Mesothelial cell of epicardium (in vitro differentiated cells): ENCODE measurements at regions not wholly inside any gene's neighbourhood (a gene's known extent, or its start where the extent isn't known, plus 50 kb on each side); places are given as distances from the start of the nearest gene placed in this dataset.

Experiments
- DNase-seq, 2 experiments: peaks; one replicate each; pipeline ENCODE4 v3.0.0; 2021; ENCODE audit warnings: low spot score in 2 of 2; ENCODE audit not compliant: unreplicated experiment in 2 of 2
- H3K27ac Mint-ChIP-seq: 2 replicates; pipeline ENCODE4 v1.8.0; 2021; ENCODE audit warnings: mixed read lengths
- H3K27me3 Mint-ChIP-seq: 2 replicates; pipeline ENCODE4 v1.8.0; 2021; ENCODE audit warnings: low read depth, mixed read lengths
- H3K36me3 Mint-ChIP-seq: 2 replicates; pipeline ENCODE4 v1.8.0; 2021; ENCODE audit warnings: mixed read lengths
- H3K4me1 Mint-ChIP-seq: 2 replicates; pipeline ENCODE4 v1.8.0; 2021; ENCODE audit warnings: mixed read lengths
- H3K4me3 Mint-ChIP-seq: 2 replicates; pipeline ENCODE4 v1.8.0; 2021; ENCODE audit warnings: mild to moderate bottlenecking, moderate library complexity, mixed read lengths
- H3K9me3 Mint-ChIP-seq: 2 replicates; pipeline ENCODE4 v1.8.0; 2021; ENCODE audit warnings: mixed read lengths
- TF ChIP-seq, protein P1 (sequence below): fragments of 200-600 bp; sonication (generic); IDR thresholded peaks from one replicate; pipeline ENCODE4 v1.5.0; 2021; ENCODE audit warnings: antibody characterized with exemption; ENCODE audit not compliant: unreplicated experiment

DNA sequence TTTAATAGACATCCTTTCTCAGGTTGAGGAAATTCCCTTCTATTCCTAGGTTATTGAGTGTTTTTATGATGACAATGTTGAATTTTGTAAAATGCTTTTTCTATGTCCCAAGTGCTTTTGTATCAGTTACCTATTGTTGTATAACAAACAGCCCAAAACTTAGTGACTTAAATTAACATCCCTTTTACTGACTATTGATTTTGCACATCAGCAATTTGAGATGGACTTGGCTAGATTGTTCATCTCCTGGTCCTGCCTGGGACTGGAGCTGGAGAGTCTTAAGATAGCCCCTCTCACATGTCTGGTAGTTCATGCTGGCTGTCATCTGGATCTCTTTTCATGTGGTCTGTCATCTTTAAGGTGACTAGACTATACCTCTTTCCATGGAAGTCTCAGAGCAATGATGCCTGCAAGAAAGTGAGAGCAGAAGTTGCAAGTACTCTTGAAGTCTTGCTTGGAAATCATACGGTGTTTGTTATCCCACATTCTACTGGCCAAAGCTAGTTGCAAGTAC is 132.6 kb downstream of the RPAP3 start:
- DNase-seq, result no peak
- no peaks in the 10 kb centered on the region for H3K36me3 Mint-ChIP-seq
- no peak overlapping the region for H3K4me3 Mint-ChIP-seq
- H3K27ac Mint-ChIP-seq, result no peak overlapping the region
- H3K27me3 Mint-ChIP-seq, result peaks cover 34% of the 10 kb centered on the region
- no peaks in the 10 kb centered on the region for H3K4me1 Mint-ChIP-seq
- no peaks in the 10 kb centered on the region for H3K9me3 Mint-ChIP-seq
- TF ChIP-seq, protein P1, sequence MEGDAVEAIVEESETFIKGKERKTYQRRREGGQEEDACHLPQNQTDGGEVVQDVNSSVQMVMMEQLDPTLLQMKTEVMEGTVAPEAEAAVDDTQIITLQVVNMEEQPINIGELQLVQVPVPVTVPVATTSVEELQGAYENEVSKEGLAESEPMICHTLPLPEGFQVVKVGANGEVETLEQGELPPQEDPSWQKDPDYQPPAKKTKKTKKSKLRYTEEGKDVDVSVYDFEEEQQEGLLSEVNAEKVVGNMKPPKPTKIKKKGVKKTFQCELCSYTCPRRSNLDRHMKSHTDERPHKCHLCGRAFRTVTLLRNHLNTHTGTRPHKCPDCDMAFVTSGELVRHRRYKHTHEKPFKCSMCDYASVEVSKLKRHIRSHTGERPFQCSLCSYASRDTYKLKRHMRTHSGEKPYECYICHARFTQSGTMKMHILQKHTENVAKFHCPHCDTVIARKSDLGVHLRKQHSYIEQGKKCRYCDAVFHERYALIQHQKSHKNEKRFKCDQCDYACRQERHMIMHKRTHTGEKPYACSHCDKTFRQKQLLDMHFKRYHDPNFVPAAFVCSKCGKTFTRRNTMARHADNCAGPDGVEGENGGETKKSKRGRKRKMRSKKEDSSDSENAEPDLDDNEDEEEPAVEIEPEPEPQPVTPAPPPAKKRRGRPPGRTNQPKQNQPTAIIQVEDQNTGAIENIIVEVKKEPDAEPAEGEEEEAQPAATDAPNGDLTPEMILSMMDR, result no peak

DNA sequence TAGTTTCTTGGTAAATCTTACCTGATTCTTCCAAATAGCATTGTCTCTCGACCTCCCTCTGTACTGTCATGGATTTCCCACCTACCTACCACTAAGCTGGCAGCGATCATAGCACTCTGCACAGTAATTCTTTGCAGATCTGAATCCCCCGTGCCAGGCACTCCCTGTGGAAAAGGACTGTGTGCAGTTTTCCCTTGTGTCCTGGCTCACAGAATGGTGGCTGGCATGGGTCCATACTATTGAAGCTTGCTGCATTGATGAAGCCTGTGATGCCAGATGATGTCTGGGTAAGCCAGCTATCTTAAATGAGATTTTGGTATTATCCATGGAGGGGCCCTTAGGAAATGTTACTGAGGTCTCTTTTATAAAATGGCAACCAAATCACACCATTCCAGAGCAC is 135.7 kb downstream of the RPAP3 start:
- Mint-ChIP-seq H3K4me3 (no peak overlapping the region), H3K4me1 (no peaks in the 10 kb centered on the region), H3K27ac (no peak overlapping the region), H3K9me3 (no peaks in the 10 kb centered on the region), H3K27me3 (peaks cover 34% of the 10 kb centered on the region), H3K36me3 (no peaks in the 10 kb centered on the region)
- TF ChIP-seq, protein P1, result no peak
- no peak for DNase-seq

DNA sequence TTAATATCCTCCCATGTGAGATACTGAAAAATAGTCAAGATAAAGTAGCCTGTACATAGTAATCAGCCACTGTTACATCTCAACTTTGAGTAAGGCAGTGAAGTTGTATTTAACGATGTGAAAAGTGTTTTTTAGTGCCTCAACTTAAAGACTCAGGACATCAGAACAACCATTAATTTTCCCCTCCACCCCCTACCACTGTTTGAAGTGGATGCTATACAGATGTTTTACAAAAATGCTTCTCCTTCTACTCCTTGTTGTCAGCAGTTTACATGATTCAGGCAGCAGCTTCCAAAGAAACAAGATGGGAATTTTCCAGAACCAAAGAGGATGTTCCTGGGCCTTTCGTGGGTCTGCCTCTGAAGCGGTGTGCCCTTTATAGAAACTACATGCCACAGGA is 143.6 kb downstream of the RPAP3 start:
- H3K9me3 Mint-ChIP-seq, result no peaks in the 10 kb centered on the region
- H3K36me3 Mint-ChIP-seq, result no peaks in the 10 kb centered on the region

DNA sequence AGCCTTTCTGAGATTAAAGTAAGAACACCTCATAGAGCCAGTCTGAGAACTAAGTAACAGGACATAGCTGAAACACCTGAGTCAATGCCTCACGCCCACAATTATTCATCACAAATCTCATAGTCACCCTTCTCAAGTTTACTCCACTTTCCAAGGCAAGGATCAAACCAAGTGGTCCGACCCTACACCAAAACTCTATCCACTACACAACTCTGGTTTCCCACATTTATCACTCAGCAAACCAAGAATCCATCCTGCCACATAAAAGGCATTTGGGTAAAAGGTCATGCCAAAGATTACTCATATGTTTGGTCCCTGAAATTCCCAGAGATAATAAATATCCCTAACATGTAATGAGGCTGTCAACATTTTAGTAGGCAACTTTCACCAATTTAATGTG is 144.1 kb downstream of the RPAP3 start:
- Mint-ChIP-seq H3K4me1 (peaks cover 4% of the 10 kb centered on the region), H3K9me3 (no peaks in the 10 kb centered on the region), H3K27me3 (no peaks in the 10 kb centered on the region), H3K4me3 (no peak overlapping the region), H3K27ac (no peak overlapping the region), H3K36me3 (no peaks in the 10 kb centered on the region)
- TF ChIP-seq, protein P1, result no peak
- DNase-seq, result no peak

More for the DNA sequence above, 143.6 kb downstream of the RPAP3 start:
- Mint-ChIP-seq H3K4me3 (no peak overlapping the region), H3K27me3 (peaks cover 1% of the 10 kb centered on the region), H3K4me1 (peaks cover 4% of the 10 kb centered on the region), H3K27ac (no peak overlapping the region)
- TF ChIP-seq, protein P1, result no peak
- no peak for DNase-seq

DNA sequence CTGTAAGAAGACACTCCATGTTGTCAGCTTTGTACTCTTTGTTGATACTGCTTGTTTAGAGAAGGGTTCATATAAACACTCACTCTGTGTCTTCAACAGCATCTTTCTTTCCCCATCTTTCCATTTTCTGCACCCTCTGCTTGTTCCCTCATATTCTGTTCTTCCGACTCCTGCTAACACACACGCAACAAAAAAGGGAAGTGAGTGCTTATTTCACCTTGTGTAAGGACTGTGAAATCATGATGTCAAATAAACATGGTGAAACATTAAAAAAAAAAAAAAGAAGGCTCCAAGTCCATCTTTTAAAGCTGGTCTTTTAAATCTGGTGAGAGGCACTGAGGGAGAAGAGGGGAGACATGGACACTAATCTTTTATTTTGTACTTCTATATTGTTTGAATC is 145.4 kb downstream of the RPAP3 start:
- Mint-ChIP-seq H3K4me1 (peaks cover 4% of the 10 kb centered on the region), H3K27ac (no peak overlapping the region), H3K27me3 (no peaks in the 10 kb centered on the region), H3K36me3 (no peaks in the 10 kb centered on the region), H3K4me3 (no peak overlapping the region), H3K9me3 (peaks cover 5% of the 10 kb centered on the region)
- TF ChIP-seq, protein P1, result no peak
- no peak for DNase-seq
